LNCaP clone FGC (cell line): ENCODE measurements at regions not wholly inside any gene's neighbourhood (a gene's known extent, or its start where the extent isn't known, plus 50 kb on each side); places are given as distances from the start of the nearest gene placed in this dataset.
"Not testable (repeated sequence)": the region's sequence is repeated elsewhere in the genome, so short reads cannot be mapped to it uniquely, and the experiment has no call there.

Source experiments
- DNase-seq: peaks from one replicate; pipeline ENCODE4 v3.0.0-alpha.2; 2011; ENCODE audit warnings: low read depth
- H3K4me3 ChIP-seq: 2 replicates; pipeline ENCODE4 v1.5.1; 2011; ENCODE audit warnings: mild to moderate bottlenecking, low read depth, low read length, control low read depth
- TF ChIP-seq, protein P1 (sequence below): IDR thresholded peaks from 2 replicates; pipeline ENCODE4 v1.5.1; 2012; ENCODE audit warnings: mild to moderate bottlenecking; ENCODE audit not compliant: control insufficient read depth, insufficient read depth; ENCODE audit errors: extremely low read depth

DNA sequence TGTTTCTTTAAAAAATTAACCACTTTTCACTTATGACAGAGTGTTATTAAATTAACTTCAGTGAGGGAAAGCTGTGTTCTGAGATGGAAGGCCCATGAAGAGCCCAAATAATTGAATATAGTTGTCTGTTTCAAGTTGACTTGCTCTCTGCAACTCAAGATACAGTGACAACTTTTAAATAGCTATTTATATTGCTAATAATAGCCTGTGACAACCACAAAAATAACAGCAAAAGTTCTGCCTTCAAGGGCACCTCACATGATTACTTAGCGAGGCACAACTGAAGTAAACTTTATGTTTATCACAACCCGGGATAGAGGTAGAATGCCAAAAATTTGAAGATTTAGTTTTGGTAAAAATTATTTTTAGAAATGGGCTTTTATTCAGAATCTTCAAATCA lies 167.3 kb upstream of the SCN7A start:
- no peak for DNase-seq
- TF ChIP-seq, protein P1, sequence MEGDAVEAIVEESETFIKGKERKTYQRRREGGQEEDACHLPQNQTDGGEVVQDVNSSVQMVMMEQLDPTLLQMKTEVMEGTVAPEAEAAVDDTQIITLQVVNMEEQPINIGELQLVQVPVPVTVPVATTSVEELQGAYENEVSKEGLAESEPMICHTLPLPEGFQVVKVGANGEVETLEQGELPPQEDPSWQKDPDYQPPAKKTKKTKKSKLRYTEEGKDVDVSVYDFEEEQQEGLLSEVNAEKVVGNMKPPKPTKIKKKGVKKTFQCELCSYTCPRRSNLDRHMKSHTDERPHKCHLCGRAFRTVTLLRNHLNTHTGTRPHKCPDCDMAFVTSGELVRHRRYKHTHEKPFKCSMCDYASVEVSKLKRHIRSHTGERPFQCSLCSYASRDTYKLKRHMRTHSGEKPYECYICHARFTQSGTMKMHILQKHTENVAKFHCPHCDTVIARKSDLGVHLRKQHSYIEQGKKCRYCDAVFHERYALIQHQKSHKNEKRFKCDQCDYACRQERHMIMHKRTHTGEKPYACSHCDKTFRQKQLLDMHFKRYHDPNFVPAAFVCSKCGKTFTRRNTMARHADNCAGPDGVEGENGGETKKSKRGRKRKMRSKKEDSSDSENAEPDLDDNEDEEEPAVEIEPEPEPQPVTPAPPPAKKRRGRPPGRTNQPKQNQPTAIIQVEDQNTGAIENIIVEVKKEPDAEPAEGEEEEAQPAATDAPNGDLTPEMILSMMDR = no peak
- no peak overlapping the region for H3K4me3 ChIP-seq

DNA sequence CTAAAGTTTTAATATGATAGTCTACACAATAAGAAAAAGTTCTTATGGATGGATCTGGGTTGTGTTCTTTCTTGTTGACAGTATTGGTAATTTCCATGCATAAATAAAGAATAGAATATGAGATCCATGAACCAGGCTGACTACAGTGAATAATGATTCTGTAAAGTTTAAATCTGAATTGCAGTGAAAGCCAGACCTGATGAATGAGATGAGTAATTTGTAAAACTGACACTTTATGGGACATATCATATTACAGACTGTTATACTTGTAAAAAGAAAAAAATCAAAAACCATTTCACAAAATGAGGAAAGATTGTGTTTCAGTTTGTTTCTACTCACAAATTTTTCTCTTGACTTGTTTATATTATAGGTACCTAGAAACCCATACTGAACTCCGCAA lies 164.9 kb upstream of the SCN7A start:
- TF ChIP-seq, protein P1 = no peak
- H3K4me3 ChIP-seq = no peak overlapping the region
- DNase-seq = no peak

DNA sequence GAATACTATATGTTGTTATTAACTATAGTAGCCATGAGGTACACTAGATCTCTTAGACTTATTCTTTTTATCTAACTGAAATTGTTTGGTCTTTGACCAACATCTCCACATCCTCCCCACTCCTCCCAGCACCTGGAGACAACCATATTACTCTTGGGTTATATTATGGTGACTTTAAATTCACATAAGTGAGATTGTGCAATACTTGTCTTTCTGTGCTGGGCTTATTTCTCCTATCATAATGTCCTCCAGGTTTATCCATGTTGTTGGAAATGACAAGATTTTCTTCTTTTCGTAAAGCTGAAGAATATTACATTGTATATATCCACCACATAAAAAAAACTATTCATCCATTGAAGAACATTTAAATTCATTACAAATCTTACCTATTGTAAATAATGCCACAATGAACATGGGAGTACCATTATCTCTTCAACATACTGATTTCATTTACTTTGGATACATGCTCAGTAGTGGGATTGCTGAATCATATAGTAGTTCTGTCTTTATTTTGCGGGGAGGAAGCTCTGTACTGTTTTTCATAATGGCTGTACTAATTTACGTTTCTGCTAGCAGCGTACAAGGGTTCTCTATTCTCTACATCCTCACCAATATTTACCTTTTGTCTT lies 159.2 kb upstream of the SCN7A start:
- H3K4me3 ChIP-seq = no peak overlapping the region
- TF ChIP-seq, protein P1 = no peak
- no peak for DNase-seq

DNA sequence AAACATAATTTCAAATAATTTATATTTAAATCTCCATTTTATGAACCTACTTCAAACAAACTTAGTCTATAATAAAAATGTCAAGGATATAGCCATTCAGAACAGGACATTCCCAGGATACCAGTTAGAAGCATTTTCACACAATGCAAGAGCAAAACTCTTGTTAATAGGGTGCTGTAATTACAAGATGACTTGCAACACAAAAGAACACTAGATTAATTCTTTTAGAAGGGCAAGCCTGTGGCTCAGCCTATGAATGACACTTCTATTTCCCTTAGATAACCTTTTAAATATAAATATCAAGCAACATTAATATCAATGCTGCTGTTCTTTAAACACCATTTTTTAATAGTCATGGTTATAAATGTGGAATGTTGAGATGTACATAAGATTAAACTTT lies 157.9 kb upstream of the SCN7A start:
- no peak overlapping the region for H3K4me3 ChIP-seq
- no peak for DNase-seq
- TF ChIP-seq, protein P1 = no peak

DNA sequence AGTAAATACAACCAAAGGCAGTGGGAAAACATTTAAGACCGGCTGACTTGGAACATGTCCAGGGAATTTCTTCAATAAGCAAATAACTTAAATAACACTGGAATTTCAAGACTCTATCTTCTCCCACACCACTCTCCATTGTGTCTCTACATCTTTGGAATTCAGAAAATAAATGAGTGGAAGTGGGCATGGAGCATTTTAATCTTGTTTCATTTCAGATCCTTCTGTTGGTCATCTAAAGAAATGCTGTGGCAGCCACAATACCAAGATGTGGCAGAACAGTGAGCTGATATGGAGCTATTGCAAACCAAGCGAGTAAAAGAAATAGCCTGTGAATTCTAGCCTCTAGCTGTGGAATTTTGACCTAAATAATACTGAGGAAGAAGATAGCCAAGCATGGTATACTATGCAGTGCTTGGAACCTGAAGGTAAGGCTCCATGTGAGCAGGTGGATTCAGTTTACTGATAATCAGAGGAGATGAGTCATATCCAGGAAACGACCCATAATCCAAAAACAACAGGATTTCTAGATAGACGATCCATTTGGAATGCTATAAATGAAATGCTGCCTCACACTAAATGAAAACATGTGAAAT lies 157.1 kb upstream of the SCN7A start:
- H3K4me3 ChIP-seq = no peak overlapping the region
- TF ChIP-seq, protein P1 = no peak
- DNase-seq = peak; percentile 63

DNA sequence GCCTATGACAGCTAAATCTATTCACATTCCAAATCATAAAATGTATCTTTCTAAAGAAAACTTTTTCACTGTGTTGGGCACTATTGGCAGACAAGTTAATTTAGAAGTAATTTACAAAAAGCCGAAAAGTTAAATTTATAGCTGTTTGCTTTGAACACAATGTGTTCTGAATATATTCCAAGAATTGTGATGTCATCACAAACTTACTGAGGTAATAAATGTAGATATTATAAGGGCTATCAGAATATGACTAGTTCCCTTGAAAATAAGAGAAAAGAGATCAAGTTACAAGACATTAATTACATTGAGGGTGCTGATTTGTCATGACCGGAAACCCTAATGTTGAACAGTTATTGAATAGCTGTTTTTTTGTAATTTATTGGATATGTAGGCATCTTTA lies 153.9 kb upstream of the SCN7A start:
- TF ChIP-seq, protein P1 = no peak
- no peak for DNase-seq

DNA sequence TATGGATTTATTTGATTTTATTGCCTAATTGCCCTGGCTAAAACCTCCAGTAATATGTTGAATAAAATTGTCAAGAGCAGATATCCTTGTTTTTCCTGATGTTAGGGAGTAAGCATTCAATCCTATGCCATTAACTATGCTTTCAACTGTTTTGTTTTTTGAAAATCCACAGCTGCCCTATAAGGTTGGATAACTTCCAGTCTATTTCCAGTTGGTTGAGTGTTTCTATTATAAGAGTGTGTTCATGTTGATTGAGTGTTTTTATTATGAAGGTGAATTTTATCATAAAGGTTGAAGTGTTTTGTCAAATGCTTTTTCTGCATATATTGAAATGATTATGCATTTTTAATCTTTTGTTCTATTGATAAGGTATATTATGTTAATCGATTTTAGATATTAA lies 149.9 kb upstream of the SCN7A start:
- no peak for DNase-seq
- no peak overlapping the region for H3K4me3 ChIP-seq
- TF ChIP-seq, protein P1 = no peak

More for the DNA sequence above, 153.9 kb upstream of the SCN7A start:
- no peak overlapping the region for H3K4me3 ChIP-seq

DNA sequence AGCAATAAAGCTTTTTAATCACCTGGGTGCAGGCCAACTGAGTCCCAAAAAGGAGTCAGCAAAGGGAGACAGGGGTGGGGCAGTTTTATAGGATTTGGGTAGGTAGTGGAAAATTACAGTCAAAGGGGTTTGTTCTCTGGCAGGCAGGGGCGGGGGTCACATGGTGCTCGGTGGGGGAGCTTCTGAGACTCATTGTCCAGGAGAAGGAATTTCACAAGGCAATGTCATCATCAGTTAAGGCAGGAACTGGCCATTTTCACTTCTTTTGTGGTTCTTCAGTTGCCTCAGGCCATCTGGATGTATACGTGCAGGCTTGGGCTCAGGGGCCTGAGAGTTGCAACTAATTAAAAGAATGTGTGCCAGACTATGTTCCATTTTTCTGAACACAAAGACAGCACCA lies 147.5 kb upstream of the SCN7A start:
- not testable (repeated sequence) for DNase-seq, H3K4me3 ChIP-seq
